HepG2 (cell line): ENCODE measurements at regions not wholly inside any gene's neighbourhood (a gene's known extent, or its start where the extent isn't known, plus 50 kb on each side); places are given as distances from the start of the nearest gene placed in this dataset.

ENCODE experiments used
- CEBPB ChIP-seq: IDR thresholded peaks from 2 replicates; pipeline ENCODE4 v1.6.1; 2011; ENCODE audit warnings: low read depth, low read length, improper control_type of control experiment, borderline replicate concordance
- CTCF ChIP-seq: sonication (generic); formaldehyde crosslinking; IDR thresholded peaks from 2 replicates; pipeline ENCODE4 v1.5.0; 2020; ENCODE audit warnings: mild to moderate bottlenecking, missing genetic modification reagents, moderate library complexity
- ERF ChIP-seq: IDR thresholded peaks from 2 replicates; pipeline ENCODE4 v1.6.1; 2018; ENCODE audit warnings: missing biosample characterization, missing genetic modification reagents
- ETV6 ChIP-seq: sonication (generic); formaldehyde crosslinking; conservative IDR thresholded peaks from 2 replicates; pipeline ENCODE4 v1.4.0; 2020; ENCODE audit warnings: missing genetic modification reagents
- HES4 ChIP-seq: sonication (generic); formaldehyde crosslinking; IDR thresholded peaks from 2 replicates; pipeline ENCODE4 v1.9.0; 2021; ENCODE audit warnings: mild to moderate bottlenecking, missing genetic modification reagents, borderline replicate concordance
- JUNB ChIP-seq: sonication (generic); formaldehyde crosslinking; IDR thresholded peaks from 2 replicates; pipeline ENCODE4 v1.8.0; 2022; ENCODE audit warnings: missing genetic modification reagents, mild to moderate bottlenecking, borderline replicate concordance
- LCORL ChIP-seq, 2 experiments: fragments of 450-650 bp in 1 of 2; sonication (generic) in 1 of 2; formaldehyde crosslinking in 1 of 2; IDR thresholded peaks; 2 replicates each; pipeline versions ENCODE4 v1.5.0 to v1.6.1; 2017 to 2020; ENCODE audit warnings: antibody characterized with exemption in 1 of 2, missing genetic modification reagents in 1 of 2
- RELA ChIP-seq: sonication (generic); formaldehyde crosslinking; IDR thresholded peaks from 2 replicates; pipeline ENCODE4 v1.4.0; 2020; ENCODE audit warnings: missing genetic modification reagents
- SUZ12 ChIP-seq: fragments of 150-350 bp; IDR thresholded peaks from 2 replicates; pipeline ENCODE4 v1.6.1; 2014; ENCODE audit warnings: low read depth, low read length
- TAF1 ChIP-seq: sonication (generic); formaldehyde crosslinking; IDR thresholded peaks from 2 replicates; pipeline ENCODE4 v1.4.0; 2020; ENCODE audit warnings: missing genetic modification reagents
- TCF12 ChIP-seq, 2 experiments: fragments of 450-650 bp in 1 of 2; sonication (generic) in 1 of 2; formaldehyde crosslinking in 1 of 2; IDR thresholded peaks; 2 replicates each; pipeline versions ENCODE4 v1.6.1 to v1.8.0; 2017 to 2022; ENCODE audit warnings: antibody characterized with exemption in 1 of 2, mild to moderate bottlenecking in 1 of 2, missing genetic modification reagents in 1 of 2, moderate library complexity in 1 of 2
- TRIM24 ChIP-seq: sonication (generic); formaldehyde crosslinking; IDR thresholded peaks from 2 replicates; pipeline ENCODE4 v1.8.0; 2022; ENCODE audit warnings: mild to moderate bottlenecking, missing genetic modification reagents
- ZNF382 ChIP-seq: sonication (generic); formaldehyde crosslinking; IDR thresholded peaks from 2 replicates; pipeline ENCODE4 v1.5.0; 2020; ENCODE audit warnings: missing genetic modification reagents, mild to moderate bottlenecking, borderline replicate concordance
- TF ChIP-seq, protein P1 (sequence below): sonication (generic); formaldehyde crosslinking; IDR thresholded peaks from 2 replicates; pipeline ENCODE4 v1.4.0; 2020; ENCODE audit warnings: missing genetic modification reagents

DNA sequence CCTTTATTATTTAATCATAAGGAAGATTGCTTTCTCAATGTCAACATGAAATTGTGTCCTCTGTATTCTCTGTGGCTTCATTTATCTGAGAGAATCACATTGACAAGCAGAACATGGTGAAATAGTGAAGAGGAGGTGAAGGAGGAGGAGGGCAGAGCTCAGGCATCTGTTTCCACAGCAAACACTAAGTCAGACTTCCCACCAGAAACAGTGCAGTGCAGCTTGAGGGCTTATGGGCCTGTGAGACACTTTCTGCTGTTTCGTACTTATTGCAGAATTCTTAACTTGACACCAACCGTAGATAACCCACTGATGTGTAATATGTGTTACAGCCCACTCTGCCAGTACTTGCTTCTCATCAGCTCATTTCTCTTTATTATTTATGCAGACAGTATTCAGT, 386.3 kb downstream of the DIRAS2 start:
- TF ChIP-seq CEBPB (no peak), HES4 (no peak), ZNF382 (CRISPR knock-in tag) (no peak), SUZ12 (no peak), RELA (CRISPR knock-in tag) (no peak), TAF1 (CRISPR knock-in tag) (no peak), JUNB (no peak), CTCF (CRISPR knock-in tag) (no peak), TCF12 (IDR thresholded peaks at IDR 0.05) (no peak), TCF12 (CRISPR knock-in tag; IDR thresholded peaks at IDR 0.05) (no peak), LCORL (IDR thresholded peaks at IDR 0.05) (no peak), LCORL (CRISPR knock-in tag; IDR thresholded peaks at IDR 0.05) (no peak), ERF (CRISPR knock-in tag) (no peak), TRIM24 (no peak), ETV6 (CRISPR knock-in tag) (no peak)
- TF ChIP-seq, protein P1, sequence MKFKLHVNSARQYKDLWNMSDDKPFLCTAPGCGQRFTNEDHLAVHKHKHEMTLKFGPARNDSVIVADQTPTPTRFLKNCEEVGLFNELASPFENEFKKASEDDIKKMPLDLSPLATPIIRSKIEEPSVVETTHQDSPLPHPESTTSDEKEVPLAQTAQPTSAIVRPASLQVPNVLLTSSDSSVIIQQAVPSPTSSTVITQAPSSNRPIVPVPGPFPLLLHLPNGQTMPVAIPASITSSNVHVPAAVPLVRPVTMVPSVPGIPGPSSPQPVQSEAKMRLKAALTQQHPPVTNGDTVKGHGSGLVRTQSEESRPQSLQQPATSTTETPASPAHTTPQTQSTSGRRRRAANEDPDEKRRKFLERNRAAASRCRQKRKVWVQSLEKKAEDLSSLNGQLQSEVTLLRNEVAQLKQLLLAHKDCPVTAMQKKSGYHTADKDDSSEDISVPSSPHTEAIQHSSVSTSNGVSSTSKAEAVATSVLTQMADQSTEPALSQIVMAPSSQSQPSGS (CRISPR knock-in tag), result no peak
